H1 (cell line): ENCODE measurements at regions not wholly inside any gene's neighbourhood (a gene's known extent, or its start where the extent isn't known, plus 50 kb on each side); places are given as distances from the start of the nearest gene placed in this dataset.

Source experiments
- CHD1 ChIP-seq: IDR thresholded peaks from 2 replicates; pipeline ENCODE4 v1.6.1; 2012; ENCODE audit warnings: low read depth, low read length, improper control_type of control experiment
- CHD7 ChIP-seq: fragments of 300-600 bp; sonication (generic); IDR thresholded peaks from 2 replicates; pipeline ENCODE4 v1.7.1; 2012; ENCODE audit warnings: low read length, moderate library complexity, mild to moderate bottlenecking, inconsistent platforms; ENCODE audit not compliant: insufficient replicate concordance
- FOSL1 ChIP-seq: IDR thresholded peaks from 2 replicates; pipeline ENCODE4 v1.6.1; 2011; ENCODE audit warnings: mild to moderate bottlenecking, low read depth, low read length, moderate library complexity; ENCODE audit not compliant: insufficient read depth
- JUN ChIP-seq: IDR thresholded peaks from 2 replicates; pipeline ENCODE4 v1.6.1; 2011; ENCODE audit warnings: low read depth, mild to moderate bottlenecking, improper control_type of control experiment, low read length
- JUND ChIP-seq: IDR thresholded peaks from 2 replicates; pipeline ENCODE4 v1.6.1; 2011; ENCODE audit warnings: mild to moderate bottlenecking, improper control_type of control experiment, low read length
- NRF1 ChIP-seq: IDR thresholded peaks from 2 replicates; pipeline ENCODE4 v1.6.1; 2011; ENCODE audit warnings: mild to moderate bottlenecking, low read depth, low read length, improper control_type of control experiment
- POU5F1 ChIP-seq: IDR thresholded peaks from 2 replicates; pipeline ENCODE4 v1.6.1; 2011; ENCODE audit warnings: low read depth, mild to moderate bottlenecking, low read length, moderate library complexity
- ZNF274 ChIP-seq: IDR thresholded peaks from 2 replicates; pipeline ENCODE4 v1.7.0; 2012; ENCODE audit warnings: low read length, borderline replicate concordance; ENCODE audit errors: extremely low read depth

- no peak for TF ChIP-seq CHD7
- no peak for TF ChIP-seq JUN
- TF ChIP-seq ZNF274 = no peak
- TF ChIP-seq NRF1 = no peak
- TF ChIP-seq FOSL1 = no peak
- no peak for TF ChIP-seq JUND
- no peak for TF ChIP-seq POU5F1
- TF ChIP-seq CHD1 = no peak
These were observed 76.1 kb upstream of the KCTD1 start (continued) for GRCh38 chr18:26624443-26624842.
